ENCODE measurements at regions not wholly inside any gene's neighbourhood (a gene's known extent, or its start where the extent isn't known, plus 50 kb on each side); places are given as distances from the start of the nearest gene placed in this dataset.

DNA sequence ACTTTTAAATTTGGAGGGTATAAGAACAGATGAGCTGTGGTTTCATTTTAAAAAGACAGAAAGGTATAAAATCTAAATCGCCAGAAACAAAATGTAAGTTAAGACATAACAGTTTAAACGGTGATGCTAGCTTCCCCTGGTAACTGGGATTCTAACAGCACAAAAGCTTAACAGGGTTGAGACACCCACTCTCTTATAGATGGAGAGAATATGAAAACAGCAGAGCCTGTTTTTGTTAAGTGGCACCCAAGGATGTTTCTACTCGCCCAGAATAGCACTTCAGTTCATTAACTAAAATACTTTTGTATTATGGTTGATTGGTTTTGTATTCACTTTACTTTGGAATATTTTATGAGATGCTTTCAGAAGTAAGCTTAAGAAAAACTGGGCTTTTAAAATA is 151.9 kb upstream of the RND3 start:
- H3K27ac ChIP-seq: peak overlapping the region in 2 of 4 donors; percentile 38 to 51
- 6 to 27% methylated on average over 3 of the region's 3 CpGs for WGBS, 2 donors (ENCODE audit: low coverage in 1 of 2)

DNA sequence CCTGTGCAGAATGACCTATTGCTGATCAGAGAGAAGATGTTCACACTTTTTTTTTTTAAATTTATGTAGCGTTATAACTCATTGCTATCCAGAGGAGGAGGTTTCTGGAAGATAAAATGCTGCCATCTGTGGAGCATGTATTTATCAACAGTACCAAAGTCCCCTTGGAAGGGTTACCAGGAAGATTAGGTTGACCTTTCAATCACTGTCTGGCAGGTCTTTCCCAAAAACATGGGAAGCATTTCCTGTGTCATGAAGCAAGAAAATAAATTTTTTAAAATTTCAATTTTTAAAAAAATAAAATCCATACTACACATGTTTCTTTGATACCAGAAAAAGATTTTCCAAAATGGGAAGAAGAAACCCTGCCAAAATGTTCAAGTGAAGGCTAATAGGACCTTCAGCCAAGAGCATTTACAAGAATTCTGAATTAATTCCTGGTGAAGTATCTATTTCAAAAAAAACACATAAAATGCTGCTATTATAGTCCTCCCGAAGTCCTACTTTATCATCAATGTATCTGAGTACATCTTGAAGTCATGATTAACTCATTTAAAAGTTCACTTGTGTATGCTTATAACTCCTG is 143.9 kb upstream of the RND3 start:
- H3K27me3 ChIP-seq: no peaks in the 10 kb centered on the region
- H3K4me1 ChIP-seq: no peaks in the 10 kb centered on the region
- TF ChIP-seq POLR2AphosphoS5 (IDR thresholded peaks at IDR 0.05): no peak
- TF ChIP-seq, protein P1, sequence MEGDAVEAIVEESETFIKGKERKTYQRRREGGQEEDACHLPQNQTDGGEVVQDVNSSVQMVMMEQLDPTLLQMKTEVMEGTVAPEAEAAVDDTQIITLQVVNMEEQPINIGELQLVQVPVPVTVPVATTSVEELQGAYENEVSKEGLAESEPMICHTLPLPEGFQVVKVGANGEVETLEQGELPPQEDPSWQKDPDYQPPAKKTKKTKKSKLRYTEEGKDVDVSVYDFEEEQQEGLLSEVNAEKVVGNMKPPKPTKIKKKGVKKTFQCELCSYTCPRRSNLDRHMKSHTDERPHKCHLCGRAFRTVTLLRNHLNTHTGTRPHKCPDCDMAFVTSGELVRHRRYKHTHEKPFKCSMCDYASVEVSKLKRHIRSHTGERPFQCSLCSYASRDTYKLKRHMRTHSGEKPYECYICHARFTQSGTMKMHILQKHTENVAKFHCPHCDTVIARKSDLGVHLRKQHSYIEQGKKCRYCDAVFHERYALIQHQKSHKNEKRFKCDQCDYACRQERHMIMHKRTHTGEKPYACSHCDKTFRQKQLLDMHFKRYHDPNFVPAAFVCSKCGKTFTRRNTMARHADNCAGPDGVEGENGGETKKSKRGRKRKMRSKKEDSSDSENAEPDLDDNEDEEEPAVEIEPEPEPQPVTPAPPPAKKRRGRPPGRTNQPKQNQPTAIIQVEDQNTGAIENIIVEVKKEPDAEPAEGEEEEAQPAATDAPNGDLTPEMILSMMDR (IDR thresholded peaks at IDR 0.05): no peak
- TF ChIP-seq EP300 (IDR thresholded peaks at IDR 0.05): no peak
- no peak for TF ChIP-seq POLR2A (IDR thresholded peaks at IDR 0.05)
- no peak overlapping the region for H3K27ac ChIP-seq
- H3K4me3 ChIP-seq: no peak overlapping the region
- no peaks in the 10 kb centered on the region for H3K36me3 ChIP-seq
- WGBS, 2 donors (ENCODE audit: low coverage in 1 of 2): 44 to 67% methylated on average over 2 of the region's 2 CpGs
- ATAC-seq: no peak
- no peaks in the 10 kb centered on the region for H3K9me3 ChIP-seq

More for the DNA sequence above, 151.9 kb upstream of the RND3 start:
- ATAC-seq: no peak
- no peaks in the 10 kb centered on the region for H3K36me3 ChIP-seq
- H3K9me3 ChIP-seq: no peaks in the 10 kb centered on the region
- TF ChIP-seq, protein P1 (IDR thresholded peaks at IDR 0.05): no peak
- no peak for TF ChIP-seq POLR2A (IDR thresholded peaks at IDR 0.05)
- TF ChIP-seq EP300 (IDR thresholded peaks at IDR 0.05): no peak
- no peak for TF ChIP-seq POLR2AphosphoS5 (IDR thresholded peaks at IDR 0.05)
- no peaks in the 10 kb centered on the region for H3K27me3 ChIP-seq
- H3K4me1 ChIP-seq: peaks cover 0 to 31% (median 0%) of the 10 kb centered on the region in 3 donors
- peak overlapping the region in 1 of 2 donors; percentile 15 for H3K4me3 ChIP-seq

DNA sequence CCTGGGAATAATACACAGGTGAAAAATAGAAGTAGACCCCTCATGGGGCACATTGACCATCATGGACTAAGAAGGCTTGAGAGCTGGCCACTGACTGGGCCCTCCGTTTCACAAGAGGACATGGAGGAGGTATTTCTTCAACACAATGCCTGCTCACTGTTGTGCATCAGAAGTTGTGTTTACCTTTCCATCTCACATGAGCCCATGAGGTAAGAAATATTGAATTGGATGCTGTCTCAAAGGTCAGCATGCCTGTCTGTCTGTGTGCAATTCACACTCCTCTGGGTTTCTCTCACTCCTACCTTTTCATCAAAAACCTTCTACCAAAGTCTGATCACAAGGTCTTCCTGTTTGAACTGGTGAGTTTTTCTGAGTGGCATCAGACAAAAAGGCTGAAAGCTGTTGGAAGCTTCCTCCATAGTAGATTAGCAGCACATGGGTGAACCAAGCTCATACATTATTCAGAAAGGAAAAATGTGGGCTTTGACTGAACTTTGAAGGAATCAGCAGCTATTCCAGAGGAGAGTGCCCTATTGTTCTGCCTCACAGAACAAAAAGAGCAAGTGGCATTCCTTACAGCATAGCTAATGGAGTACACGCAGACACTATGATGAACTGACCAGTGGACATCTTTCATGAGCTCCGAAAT is 143.2 kb upstream of the RND3 start:
- H3K9me3 ChIP-seq: no peaks in the 10 kb centered on the region
- WGBS, 2 donors (ENCODE audit: low coverage in 1 of 2): 52 to 96% methylated on average over 3 of the region's 3 CpGs
- no peaks in the 10 kb centered on the region for H3K36me3 ChIP-seq
- TF ChIP-seq EP300 (IDR thresholded peaks at IDR 0.05) (no peak), POLR2AphosphoS5 (IDR thresholded peaks at IDR 0.05) (no peak), POLR2A (IDR thresholded peaks at IDR 0.05) (no peak)
- TF ChIP-seq, protein P1 (IDR thresholded peaks at IDR 0.05): no peak
- no peaks in the 10 kb centered on the region for H3K4me1 ChIP-seq
- ATAC-seq: no peak
- H3K27ac ChIP-seq: peak overlapping the region in 1 of 4 donors; percentile 8
- no peak overlapping the region for H3K4me3 ChIP-seq
- H3K27me3 ChIP-seq: no peaks in the 10 kb centered on the region

DNA sequence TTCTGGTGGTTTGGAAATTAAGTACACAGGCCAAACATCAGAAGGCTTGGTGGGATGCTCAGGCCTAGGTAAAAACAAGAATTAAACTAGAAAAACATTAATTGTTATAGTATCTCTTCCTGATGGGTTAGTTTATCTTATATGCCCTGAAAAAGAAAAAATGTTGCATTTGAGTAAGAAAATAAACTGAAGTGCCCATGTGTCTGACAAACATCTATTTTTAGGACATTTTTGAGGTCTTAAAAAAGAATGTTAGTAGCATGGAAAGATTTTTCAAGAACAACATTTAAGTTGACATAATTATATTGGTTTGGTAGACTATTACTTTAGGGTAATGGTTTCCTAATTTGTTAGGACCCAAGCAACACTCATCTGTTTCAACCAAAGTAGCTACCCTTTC is 140.1 kb upstream of the RND3 start:
- Histone ChIP-seq H3K4me3 (no peak overlapping the region), H3K27me3 (no peaks in the 10 kb centered on the region), H3K36me3 (no peaks in the 10 kb centered on the region), H3K9me3 (no peaks in the 10 kb centered on the region), H3K27ac (no peak overlapping the region), H3K4me1 (peaks cover 0 to 2% (median 0%) of the 10 kb centered on the region in 3 donors)
- TF ChIP-seq, protein P1 (IDR thresholded peaks at IDR 0.05): no peak
- ATAC-seq: no peak

DNA sequence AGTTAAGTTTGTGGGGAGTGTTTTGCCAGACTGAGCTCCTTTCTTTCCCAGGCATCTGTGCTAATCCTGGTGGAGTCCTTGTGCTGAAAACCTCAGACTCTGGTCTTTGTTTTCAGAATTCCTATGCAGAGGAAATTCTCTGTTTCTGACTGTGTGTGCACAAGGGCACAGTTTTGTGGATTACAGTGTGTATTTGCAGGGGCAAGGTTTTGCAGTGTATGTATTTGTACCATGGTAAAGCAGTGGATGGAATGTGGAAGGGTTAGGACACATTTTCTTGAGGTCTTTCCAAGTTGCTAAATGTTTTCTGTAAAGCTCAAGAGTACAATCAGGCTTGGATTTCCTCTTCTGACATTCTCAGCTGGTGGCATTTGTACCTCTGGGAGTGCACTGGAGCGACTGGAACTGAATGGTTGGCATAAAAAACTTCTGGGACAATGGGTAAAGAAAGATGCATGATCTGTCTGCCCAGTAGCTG is 139.5 kb upstream of the RND3 start:
- Histone ChIP-seq H3K27me3 (no peaks in the 10 kb centered on the region), H3K4me3 (no peak overlapping the region), H3K27ac (no peak overlapping the region), H3K36me3 (no peaks in the 10 kb centered on the region), H3K9me3 (no peaks in the 10 kb centered on the region), H3K4me1 (peaks cover 0 to 8% (median 0%) of the 10 kb centered on the region in 3 donors)
- 64% methylated on average over 1 of the region's 1 CpG; no CpG with 5 or more reads in 1 of the 2 donors for WGBS, 2 donors (ENCODE audit: low coverage in 1 of 2)
- ATAC-seq: no peak
- TF ChIP-seq, protein P1 (IDR thresholded peaks at IDR 0.05): no peak
- TF ChIP-seq EP300 (IDR thresholded peaks at IDR 0.05): no peak
- TF ChIP-seq POLR2A (IDR thresholded peaks at IDR 0.05): no peak
- no peak for TF ChIP-seq POLR2AphosphoS5 (IDR thresholded peaks at IDR 0.05)

Measured in gastroesophageal sphincter (tissue), 4 donors.